T-helper 2 cell treated with Interferon-gamma antibody and Interleukin-4, amounts not matched to agents 100 ng/mL and 5 ng/mL, for 36 hours (primary cell): ENCODE measurements at regions not wholly inside any gene's neighbourhood (a gene's known extent, or its start where the extent isn't known, plus 50 kb on each side); places are given as distances from the start of the nearest gene placed in this dataset.
"Not testable (repeated sequence)": the region's sequence is repeated elsewhere in the genome, so short reads cannot be mapped to it uniquely, and the experiment has no call there.

Experiments
- intact Hi-C: fragments of 100-400 bp; cut with micrococcal nuclease; formaldehyde crosslinking; loops from one replicate; pipeline ENCODE4 v1.15.1; 2023

DNA sequence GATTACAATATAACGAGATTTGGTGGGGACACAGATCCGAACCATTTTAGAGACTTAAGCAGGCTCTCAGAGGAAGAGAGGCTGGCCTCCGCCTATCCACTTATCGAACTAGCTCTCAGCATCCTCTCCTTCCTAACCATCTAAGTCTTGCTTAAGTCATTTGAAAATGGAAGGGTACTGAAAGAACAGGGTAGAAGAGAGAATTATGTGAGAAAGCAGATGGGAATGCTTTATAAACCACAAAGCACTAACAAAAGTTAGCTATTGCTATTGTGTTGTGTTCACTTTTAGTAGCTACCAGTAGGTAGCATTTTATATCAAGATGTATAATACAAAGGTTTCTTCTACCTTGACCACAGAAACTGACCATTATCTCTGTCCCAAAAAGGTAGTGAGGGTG lies 153.4 kb upstream of the CADM1 start:
- intact Hi-C loops: no loop called here

DNA sequence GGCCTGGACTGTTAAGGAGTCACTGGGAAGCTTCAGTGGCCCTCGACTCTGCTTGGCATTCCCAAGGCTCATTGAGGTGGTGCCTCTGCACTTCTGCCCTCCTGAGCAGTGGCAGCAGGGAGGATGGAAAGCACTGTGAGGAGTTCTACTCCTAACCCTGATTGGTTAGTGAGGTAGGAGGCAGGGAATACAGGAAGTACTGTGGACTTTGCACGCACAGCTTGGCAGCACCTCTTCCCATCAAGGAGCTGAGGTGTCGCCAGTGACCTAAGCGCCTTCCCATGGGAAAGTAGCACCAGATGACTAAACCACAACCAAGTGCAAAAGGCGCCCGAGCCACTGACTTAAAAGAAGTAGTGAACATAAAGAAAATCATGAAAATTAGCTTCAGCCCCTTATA lies 152.5 kb upstream of the CADM1 start:
- intact Hi-C loops: no loop called here

DNA sequence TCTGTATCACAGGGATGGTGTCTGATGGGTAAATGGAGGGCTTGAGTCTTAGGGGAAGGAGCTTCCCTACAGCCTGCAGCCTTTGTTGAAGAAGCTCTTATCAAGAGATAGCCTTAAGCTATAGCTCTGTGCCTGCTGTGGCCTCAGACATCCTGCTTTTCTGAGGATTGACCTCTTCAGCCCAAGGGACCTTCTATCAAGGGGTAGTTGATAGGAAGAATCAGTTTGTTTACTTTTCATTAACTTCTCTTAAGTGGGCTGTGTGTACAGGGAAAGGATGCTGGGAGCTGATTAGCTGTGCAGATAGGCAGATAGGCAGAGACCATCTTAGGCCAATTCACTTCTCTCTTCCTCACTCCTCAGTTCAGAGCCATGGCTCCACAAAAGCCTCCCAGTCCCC lies 151.8 kb upstream of the CADM1 start:
- intact Hi-C loops: no loop called here

DNA sequence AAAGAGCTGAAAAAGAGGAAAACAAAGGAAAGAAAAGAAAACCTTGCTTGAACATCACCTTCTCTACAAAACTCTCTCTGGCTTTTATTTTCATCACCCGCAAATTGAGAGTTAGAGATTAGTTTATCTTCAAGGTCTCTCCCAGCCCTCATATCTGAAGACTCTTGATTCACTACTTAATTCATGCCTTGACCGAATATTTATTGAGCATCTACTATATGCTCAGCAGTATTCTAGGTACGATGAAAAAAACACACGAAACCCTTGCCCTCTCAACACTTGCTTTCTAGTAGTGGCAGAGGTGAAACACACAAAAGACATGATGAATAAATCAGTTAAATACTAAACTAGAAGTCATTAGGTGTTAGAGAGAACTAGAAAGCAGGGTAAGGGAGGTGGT lies 150.6 kb upstream of the CADM1 start:
- intact Hi-C loops: no loop called here

DNA sequence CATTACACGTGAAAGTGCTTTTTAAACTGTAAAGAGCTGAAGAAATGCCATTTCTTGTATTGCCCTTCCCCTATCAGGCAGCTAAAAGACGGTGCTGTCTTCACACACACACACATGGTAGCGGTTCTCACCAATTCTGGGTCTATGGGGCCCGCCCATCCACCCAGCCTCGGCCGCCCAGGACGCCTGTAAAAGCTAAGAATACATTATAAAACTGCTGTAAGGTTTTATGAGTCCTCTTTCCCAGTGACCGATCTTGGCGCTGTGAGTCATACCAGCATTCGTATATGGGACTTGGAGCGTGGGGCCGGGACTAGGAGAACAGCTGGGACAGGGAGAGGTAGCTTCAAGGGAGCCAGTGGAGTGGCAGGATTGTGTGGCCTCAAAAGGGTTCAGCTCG lies 149.7 kb upstream of the CADM1 start:
- intact Hi-C loops: no loop called here

DNA sequence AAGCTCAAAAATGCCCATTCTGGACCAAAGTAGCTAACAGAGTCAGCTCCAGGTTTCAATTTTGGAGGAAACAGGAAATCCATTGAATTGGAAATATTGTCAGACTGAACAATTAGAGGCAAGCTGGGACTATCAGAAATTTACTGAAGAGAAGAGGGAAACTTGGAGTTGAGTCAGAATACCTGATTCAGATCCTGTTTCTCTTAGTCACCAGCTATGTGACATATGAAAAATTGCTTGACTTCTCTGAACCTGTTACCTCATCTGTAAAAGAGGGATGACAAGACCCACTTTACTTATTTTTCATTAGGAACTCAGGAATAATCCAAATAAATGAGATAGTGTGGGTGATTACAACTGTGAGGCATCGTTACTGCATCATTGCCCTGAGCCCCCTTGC lies 148.9 kb upstream of the CADM1 start:
- intact Hi-C loops: no loop called here

DNA sequence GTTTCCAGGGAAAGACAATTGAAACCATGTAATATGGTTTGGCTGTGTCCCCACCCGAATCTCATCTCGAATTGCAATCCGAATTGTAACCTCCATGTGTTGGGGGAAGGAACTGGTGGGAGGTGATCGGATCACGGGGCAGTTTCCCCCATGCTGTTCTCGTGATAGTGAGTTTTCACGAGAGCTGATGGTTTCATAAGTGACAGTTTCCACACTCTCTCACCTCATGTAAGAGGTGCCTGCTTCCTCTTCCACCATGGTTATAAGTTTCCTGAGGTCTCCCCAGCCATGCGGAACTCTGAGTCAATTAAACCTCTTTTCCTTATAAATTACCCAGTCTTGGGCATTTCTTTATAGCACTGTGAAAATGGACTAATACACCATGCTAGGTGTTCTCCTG lies 148.3 kb upstream of the CADM1 start:
- intact Hi-C loops: no loop called here

DNA sequence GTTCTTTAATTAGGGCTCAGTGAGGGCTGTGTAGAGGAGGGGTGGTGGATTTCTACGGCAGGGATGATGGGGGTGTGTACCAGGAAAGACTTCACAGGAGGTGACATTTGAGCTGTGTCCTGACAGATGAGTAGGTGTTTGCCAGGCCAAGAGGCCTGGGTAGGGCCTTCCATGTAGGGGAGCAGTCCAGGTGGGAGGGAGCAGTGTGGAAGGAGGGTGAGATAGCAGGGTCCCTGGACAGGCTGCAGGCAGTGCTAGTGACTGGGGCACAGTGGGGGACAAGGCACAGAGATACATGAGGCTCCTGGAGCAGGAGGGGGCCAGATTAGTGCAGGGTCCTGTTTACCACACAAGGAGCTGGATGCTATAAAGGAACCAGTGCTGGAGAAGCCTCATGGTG lies 147.9 kb upstream of the CADM1 start:
- intact Hi-C loops: no loop called here

DNA sequence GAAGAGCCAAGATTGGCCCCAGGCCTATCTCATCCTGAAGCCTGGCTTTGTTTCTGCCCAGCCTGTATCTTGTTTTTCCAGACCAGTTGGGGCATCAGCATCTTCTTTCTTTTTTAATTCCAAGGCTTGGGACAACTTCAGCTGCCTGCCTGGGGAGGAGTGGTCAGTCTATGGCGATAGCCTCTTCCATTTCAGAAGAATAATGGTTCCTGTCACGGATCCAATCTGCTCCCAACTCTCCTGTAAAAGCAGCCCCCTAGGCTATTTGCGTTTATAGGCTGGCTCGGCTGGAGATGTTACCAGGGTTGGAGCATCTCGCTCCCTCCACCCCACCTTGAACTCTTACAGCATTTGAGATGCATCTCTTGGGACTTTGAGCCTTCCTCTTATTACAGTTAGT lies 145.2 kb upstream of the CADM1 start:
- intact Hi-C loops: no loop called here

DNA sequence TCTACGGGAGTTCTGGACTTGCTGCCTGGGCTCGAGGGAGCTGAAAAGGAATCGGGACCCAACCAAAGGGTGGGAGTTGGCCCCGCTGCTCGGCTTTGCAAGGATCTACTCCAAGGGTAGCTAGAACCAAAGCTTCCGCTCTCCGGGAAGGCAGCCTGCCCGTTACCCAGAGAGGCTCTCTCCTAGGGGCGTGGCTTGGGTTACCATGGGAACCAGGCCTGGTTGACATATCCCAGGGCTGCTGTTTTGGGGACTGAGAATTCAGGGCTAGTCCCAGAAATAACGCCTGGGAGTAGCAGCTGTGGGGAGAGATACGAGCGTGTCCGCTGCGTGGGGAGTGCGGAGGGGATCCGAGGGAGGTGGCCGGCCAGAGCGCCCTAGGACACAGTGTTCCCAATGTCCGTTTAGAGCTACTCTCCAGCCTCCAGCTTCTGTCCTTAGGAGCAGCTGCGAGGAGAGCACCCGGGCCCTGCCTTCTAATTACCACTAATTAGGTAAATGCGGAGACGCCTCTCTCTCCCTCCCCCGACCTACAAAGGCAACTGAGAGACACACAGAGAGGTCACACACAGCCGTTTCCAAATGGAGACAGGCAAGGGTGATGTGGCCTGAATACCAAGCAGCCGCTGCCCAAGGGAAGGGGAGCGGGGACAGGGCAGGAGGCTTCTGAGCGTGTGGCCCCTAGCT lies 141.6 kb upstream of the CADM1 start:
- intact Hi-C loops: no loop called here

DNA sequence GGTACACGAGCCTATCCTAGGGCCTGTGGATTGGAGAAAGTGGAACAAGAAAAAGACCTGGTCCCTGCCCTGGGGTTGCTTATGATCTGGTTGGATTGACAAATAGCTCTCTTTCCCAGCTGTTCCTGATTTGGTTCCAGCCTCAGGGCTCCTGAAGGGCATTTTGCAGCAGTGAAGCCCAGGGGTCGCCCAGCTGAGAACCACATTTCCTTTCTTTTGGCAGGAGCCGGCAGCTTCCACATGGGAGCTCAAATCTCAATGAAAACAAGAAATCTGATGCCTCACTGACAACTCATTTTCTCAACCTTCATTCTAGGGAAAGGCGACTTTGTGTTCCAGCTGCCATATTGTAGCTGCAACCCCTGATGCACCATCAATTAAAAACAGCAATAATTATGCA lies 140.6 kb upstream of the CADM1 start:
- intact Hi-C loops: no loop called here

DNA sequence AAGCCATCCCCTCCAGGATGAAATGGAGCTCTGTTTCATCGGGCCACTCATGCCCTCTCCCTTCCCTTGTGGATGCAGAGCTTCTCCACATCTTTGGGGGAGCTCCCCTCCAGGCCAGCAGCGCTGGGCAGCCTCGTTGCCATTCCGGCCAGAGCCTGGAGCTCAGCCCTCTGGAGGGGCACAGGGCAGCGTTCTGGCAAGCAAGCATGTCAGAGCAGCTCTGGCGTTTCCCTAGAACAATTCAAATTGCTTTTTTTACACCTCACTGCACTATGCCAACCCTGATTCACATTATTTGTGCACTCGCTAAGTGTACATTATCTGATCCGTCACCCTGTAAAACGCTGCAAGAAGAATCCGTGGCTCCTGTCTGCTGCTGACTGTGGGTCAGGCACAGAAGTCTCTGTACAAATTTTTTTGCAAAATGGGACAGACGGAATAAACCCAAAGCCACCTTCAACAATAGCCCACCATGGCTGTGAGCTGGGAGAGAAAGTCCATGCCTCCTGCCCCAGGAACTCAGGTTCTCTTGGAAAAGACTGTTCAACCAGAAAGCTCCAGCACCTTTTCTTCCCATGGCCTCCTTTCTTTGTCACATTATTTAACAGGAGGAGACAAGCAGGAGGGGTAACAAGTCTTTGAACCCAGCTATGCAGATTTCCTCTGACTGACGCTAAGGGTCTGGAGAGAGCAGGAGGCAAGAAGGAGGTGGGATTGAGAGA lies 139.5 kb upstream of the CADM1 start:
- intact Hi-C loops: no loop called here

DNA sequence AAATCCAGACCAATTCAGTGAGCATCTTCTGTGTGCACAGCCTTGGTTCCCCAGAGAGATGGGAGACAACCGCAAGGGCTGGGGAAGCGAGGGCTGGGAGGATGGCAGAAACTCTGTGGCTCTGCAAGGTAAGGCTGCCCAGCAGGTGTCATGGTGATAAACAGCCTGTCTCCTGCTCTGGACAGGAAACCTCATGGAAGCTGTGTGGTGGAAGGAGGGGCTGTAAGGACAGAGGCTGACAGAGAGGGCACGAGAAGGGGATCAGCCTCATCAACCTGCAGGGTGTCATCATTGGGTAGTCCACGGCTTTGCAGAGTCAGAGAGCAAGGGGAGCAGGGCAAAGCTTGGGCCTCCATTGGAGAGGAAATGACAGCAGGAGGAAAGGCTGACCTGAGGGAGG lies 138.4 kb upstream of the CADM1 start:
- intact Hi-C loops: no loop called here

DNA sequence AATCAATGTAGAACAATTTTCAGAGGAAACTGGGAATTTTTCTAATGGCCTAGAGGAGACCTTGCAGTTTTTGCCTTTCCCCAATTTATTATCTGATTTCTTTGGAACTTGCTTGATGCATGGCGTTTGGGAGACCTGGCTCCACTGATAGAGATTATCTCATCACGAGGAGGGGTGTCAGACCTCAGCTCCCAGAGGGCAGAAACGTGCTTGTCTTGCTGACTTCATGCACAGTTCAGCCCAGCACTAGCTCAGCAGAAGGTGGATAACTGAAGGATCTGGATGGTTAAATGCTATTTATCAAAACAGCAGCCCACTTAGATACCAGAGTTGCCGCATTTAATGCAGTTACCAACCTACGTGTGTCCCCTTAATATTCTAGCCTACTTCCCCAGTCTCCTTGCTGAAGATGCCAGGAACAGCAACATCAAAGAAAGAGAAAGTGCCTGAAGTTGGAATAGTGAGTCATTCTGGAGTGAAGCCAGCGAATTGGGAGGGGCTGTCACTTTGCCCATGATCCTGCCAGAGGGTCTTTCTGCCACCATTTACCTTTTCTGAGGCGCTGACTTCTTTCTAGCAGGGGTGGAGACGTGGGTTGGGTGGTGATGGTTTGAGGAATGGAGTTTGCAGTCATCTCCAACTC lies 133.5 kb upstream of the CADM1 start:
- intact Hi-C loops: no loop called here

DNA sequence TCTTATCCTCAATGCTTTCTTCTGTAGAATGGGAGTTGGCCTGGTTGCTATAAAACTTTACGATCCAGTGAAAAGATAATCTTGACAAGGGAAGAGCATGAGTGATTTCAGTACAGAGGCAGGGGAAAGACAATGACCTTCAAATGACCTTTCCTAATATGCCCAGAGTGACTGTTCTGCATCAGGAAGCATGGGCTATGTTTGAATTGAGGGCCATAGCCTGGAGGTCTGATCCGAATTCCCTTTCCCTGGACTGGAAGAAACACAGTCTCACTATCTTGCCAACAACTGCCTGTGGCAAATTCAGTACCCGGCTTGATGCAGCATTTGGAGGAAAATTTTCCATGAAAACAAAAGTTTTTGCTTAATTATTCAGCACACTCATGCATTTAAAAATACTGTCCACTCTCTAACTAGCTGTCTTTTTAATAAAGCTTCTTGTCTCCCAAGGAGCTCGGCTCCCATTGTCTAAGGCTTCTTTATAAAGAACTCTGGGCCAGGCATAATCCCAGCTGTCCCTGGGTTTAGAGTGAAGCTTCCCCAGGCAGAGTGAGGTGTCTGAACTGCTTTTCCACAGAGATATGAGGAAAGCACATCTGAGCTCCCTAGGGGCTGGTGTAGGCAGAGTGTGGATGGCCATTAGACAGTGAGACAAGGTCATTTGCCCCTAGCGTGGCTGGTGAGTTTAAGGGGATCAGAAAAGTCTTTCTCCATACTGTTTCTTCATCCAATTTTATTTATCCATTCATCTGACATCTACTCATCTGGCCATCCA lies 132.7 kb upstream of the CADM1 start:
- intact Hi-C loops: no loop called here

DNA sequence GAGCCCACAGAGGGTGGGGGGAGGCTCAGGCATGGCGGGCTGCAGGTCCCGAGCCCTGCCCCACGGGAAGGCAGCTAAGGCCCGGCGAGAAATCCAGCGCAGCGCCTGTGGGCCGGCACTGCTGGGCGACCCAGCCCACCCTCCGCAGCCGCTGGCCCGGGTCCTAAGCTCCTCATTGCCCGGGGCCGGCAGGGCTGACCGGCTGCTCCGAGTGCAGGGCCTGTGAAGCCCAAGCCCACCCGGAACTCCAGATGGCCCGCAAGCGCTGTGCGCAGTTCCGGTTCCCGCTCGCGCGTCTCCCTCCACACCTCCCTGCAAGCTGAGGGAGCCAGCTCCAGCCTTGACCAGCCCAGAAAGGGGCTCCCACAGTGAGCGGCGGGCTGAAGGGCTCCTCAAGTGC lies 129.8 kb upstream of the CADM1 start:
- intact Hi-C loops: not testable (repeated sequence)

DNA sequence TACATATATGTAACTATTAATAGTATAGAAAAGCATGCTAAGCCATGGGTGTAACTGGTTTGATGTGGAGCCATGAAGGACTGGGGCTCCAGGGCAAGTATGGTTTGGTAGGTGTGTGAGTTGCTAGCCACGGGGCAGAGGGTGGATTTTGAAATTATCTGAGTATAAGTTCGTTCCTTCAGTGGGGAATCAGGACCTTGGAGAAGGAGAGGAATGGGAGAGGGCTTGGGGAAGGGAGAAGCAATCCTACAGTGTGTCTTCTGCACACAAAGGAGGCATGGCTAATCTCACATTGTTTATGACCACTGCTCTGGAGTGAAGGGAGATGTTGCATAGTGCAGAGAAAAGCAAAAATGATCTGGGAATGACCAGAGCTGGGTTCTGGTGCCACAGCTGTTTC lies 127.8 kb upstream of the CADM1 start:
- intact Hi-C loops: no loop called here

DNA sequence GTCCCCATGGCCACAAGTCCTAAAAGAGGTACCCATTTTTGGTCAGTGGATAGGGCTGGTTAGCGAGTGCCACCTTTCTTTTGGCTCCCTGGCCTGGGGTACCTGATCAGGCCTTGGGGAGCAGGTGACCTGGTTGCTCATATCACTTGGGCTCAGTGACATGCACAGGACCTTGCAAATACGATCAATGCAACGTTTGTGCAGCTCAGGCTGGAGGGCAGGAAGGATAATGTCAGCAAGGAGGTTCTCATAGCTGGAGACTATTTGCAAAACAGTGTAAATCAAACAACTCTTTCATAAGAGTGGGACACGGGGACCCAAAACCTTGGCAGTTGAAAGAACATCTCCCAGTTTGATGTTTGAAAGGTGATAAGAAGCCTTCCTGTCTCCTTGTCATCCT lies 127.4 kb upstream of the CADM1 start:
- intact Hi-C loops: no loop called here

DNA sequence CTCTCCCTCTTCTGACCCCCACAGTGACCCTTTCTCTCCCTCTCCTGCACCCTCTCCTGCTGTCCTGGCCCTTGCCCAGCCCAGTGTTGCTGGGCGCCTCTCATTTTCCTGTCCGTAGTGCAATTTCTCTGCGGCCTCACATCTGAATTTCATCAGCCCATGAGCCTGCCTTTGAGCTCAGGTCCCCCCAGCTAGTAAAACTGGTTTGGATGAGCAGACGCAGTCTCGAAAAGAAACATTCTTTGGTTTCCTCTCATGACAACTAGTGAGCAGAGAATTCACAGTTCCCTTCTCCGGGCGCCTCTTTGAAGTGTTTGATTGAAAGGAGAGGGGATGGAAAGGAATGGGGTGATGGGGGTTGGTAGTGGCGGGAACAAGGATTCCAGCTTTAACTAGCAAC lies 126.0 kb upstream of the CADM1 start:
- intact Hi-C loops: no loop called here

DNA sequence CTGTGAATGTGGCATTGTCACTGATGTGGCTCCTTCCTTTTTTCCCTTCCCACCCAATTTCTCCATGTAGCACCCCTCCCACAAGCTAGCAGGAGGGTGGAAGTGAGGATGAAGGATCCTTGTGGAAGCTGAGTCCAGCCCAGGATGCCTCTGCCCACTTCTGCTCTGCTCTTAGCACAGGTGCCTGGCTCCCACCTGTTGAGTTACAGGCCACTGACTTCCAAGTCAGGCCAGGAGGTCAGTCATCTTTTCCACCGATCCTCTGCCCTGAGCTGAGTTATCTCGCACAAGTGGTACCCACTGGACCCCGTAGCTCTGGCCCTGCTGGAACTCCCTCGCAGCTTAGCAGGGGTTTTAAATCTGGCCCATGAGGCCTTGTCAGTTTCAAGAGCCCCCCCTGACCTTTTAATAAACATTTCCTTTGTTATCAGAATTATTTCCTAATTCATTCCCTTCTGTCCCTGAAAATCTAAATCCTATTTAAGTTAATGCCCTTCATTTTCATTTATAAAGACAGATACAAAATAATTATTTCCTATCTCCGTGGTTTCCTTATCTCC lies 125.3 kb upstream of the CADM1 start:
- intact Hi-C loops: no loop called here

DNA sequence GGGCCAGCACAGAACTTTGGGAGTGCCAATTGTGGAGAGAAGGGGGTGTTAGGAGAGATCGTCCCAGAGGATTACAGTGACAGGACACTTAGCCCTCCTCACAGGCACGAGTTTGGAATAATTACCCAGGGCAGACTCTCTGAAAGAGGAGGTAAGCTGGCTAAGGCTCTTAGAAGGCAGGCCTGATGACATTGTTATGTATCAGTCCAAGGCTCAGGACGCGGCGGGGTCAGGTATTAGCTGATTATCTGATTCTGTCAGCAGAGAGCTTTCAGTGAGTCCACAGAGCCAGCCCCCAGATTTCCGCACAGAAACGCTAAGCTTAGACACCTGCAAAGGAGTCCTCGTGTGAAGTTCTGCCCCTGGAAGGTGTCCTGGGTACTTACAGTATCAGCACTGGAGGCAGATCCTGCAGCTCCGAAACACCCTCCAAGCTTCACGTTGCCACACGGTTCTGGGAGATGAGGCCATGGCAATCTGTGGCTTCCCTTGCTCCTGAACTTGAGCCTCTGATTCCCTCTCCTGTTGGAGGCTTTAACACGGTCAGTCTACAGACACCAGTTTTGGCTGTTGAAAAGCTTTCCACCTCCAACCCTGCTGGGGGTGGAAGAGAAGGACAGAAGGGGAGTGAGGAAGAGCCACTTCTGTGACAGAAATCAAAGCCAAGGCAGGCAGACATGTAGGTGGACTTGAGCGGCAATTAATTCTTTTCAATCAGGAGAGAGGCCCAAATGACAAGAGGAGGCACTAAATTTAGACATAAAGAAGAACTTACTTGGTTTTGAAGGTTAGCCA lies 123.6 kb upstream of the CADM1 start:
- intact Hi-C loops: no loop called here
